ENCODE measurements at regions not wholly inside any gene's neighbourhood (a gene's known extent, or its start where the extent isn't known, plus 50 kb on each side); places are given as distances from the start of the nearest gene placed in this dataset.

- no peak overlapping the region for H3K4me3 Mint-ChIP-seq
- H3K27me3 Mint-ChIP-seq (ENCODE audit: insufficient read depth): no peaks in the 10 kb centered on the region
- no peak for DNase-seq
- no peaks in the 10 kb centered on the region for H3K36me3 Mint-ChIP-seq (ENCODE audit: low read depth)
- TF ChIP-seq CTCF (IDR thresholded peaks at IDR 0.05): no peak
- peaks cover 35% of the 10 kb centered on the region for H3K9me3 Mint-ChIP-seq
- no peak overlapping the region for H3K27ac Mint-ChIP-seq
- no peaks in the 10 kb centered on the region for H3K4me1 Mint-ChIP-seq (ENCODE audit: low read depth)
Observed at GRCh38 chr4:31075969-31076368, 355.8 kb downstream of the PCDH7 start.

GRCh38 chr4:31078661-31079060 lies 358.5 kb downstream of the PCDH7 start:
- Mint-ChIP-seq H3K36me3 (ENCODE audit: low read depth) (no peaks in the 10 kb centered on the region), H3K9me3 (peaks cover 32% of the 10 kb centered on the region), H3K4me3 (no peak overlapping the region), H3K27ac (no peak overlapping the region), H3K27me3 (ENCODE audit: insufficient read depth) (no peaks in the 10 kb centered on the region), H3K4me1 (ENCODE audit: low read depth) (no peaks in the 10 kb centered on the region)
- no peak for TF ChIP-seq CTCF (IDR thresholded peaks at IDR 0.05)
- DNase-seq: no peak

- TF ChIP-seq CTCF (IDR thresholded peaks at IDR 0.05): no peak
- Mint-ChIP-seq H3K4me3 (no peak overlapping the region), H3K27ac (no peak overlapping the region), H3K27me3 (ENCODE audit: insufficient read depth) (no peaks in the 10 kb centered on the region), H3K4me1 (ENCODE audit: low read depth) (no peaks in the 10 kb centered on the region), H3K36me3 (ENCODE audit: low read depth) (no peaks in the 10 kb centered on the region), H3K9me3 (peaks cover 22% of the 10 kb centered on the region)
- no peak for DNase-seq
Observed at GRCh38 chr4:31080887-31081286, 360.7 kb downstream of the PCDH7 start.

GRCh38 chr4:31081366-31081765 lies 361.2 kb downstream of the PCDH7 start:
- no peak for DNase-seq
- H3K36me3 Mint-ChIP-seq (ENCODE audit: low read depth): no peaks in the 10 kb centered on the region
- no peaks in the 10 kb centered on the region for H3K4me1 Mint-ChIP-seq (ENCODE audit: low read depth)
- peaks cover 21% of the 10 kb centered on the region for H3K9me3 Mint-ChIP-seq
- no peak overlapping the region for H3K27ac Mint-ChIP-seq
- no peak for TF ChIP-seq CTCF (IDR thresholded peaks at IDR 0.05)
- no peaks in the 10 kb centered on the region for H3K27me3 Mint-ChIP-seq (ENCODE audit: insufficient read depth)
- H3K4me3 Mint-ChIP-seq: no peak overlapping the region

- Mint-ChIP-seq H3K9me3 (peaks cover 14% of the 10 kb centered on the region), H3K27ac (no peak overlapping the region)
Observed at GRCh38 chr4:31083456-31083855, 363.3 kb downstream of the PCDH7 start.

More at GRCh38 chr4:31083456-31083855, 363.3 kb downstream of the PCDH7 start:
- Mint-ChIP-seq H3K27me3 (ENCODE audit: insufficient read depth) (no peaks in the 10 kb centered on the region), H3K36me3 (ENCODE audit: low read depth) (no peaks in the 10 kb centered on the region), H3K4me3 (no peak overlapping the region), H3K4me1 (ENCODE audit: low read depth) (no peaks in the 10 kb centered on the region)
- TF ChIP-seq CTCF (IDR thresholded peaks at IDR 0.05): no peak
- no peak for DNase-seq

Measured in HFFc6 (cell line).